ENCODE measurements at regions not wholly inside any gene's neighbourhood (a gene's known extent, or its start where the extent isn't known, plus 50 kb on each side); places are given as distances from the start of the nearest gene placed in this dataset.

GRCh38 chr13:30832377-30832776, 73.7 kb upstream of the MEDAG start:
- TF ChIP-seq CTCF (IDR thresholded peaks at IDR 0.05) (no peak), POLR2A (IDR thresholded peaks at IDR 0.05) (no peak), POLR2AphosphoS5 (IDR thresholded peaks at IDR 0.05) (no peak)
